ENCODE measurements at regions not wholly inside any gene's neighbourhood (a gene's known extent, or its start where the extent isn't known, plus 50 kb on each side); places are given as distances from the start of the nearest gene placed in this dataset.

DNA sequence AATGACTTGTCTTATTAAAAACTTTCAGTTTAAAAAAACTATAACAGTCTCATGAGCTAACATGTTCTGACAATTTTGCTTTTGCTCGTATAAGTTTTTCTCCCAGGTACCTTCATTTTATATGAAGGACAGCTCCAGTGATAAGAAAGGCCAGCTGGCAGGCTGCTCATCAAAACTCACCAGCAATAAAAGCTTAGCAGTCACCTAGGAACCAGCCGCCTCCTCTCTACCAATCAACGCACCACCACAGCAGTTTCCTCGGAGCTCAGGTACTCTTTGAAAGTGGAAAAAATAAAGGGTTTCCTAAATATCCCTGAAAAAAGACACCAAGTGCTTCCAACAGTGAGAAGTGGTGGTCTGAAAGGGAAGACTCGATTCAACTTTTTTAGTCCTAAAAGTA is 100.9 kb upstream of the CCDC150 start:
- DNase-seq, result no peak

DNA sequence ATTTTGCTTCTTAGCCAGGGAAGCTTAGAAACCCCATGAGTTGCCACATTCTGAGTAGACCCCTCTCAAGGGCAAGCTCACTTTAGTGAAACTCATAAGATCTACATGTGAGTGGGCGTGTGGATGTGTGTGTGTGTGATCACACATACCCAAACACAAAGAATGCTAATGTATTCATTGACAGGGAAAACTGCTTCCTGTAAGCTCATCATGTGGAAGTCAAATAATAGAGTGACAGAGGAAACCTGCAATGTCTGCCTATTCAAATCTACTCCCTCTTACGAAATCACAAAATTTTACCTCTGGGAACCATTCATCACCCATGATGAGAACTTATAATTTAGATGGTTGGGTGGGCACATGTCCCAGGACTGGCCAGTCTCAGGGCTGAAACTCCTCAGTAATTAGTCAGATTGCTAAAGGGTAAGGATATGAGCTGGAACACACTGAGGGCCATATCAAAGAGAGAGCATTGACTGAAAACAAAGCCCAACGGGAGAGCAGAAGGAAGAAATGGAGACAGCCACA is 94.5 kb upstream of the CCDC150 start:
- no peak for DNase-seq

DNA sequence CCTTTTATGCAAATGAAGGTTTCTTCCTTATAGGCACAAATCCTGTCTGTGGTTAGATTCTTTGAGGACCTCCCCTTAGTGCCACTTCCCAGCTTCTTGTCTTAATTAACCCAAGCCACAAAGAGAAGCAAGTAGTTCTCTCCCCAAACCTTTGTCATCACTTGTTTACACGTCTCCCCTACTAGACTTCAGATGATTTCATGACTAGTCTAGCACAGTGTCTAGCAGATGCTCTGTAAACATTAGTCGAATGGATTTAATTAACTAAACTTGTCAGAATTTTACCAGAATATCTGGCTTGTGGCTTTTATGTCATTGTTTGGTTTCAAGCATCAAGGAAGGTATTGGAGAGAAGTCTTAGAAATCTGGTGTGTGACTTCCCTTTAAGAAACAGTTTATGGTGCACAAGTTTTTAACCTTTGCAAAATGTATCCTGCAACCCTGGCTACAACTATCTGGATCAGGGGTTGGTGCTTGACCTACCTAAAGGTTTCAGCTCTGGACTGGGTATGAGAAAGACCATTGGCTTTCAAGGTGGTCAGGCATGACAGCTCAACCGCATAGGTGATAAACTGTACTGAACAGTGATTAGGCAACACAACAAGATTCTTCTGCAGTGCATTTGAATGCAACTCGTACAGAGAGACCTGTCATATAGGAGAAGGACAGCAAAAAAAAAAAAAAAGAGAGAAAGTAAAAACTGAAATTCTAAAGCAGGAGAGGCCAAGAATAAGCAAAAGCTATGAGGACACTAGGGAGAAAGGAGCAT is 93.2 kb upstream of the CCDC150 start:
- DNase-seq, result no peak

GRCh38 chr2:196549052-196549451 is 90.5 kb upstream of the CCDC150 start:
- no peak for DNase-seq

DNA sequence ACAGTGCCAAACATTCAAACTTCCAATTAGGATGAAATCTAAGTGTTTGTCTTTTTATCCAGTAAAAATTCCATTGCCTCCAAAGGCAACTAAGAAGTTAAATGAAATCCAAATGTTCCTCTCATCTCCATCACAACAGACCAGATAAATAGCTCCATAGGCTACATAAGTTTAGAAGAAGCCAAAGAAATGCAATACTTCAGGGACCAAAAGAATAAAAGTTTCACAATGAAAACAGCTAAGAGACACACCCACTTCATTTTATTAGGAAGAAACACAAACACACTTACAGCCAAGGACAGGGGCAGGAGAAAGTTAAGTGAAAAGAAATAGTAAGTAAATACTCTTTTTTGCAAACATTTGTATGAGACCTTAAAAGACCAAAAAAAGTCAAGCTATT is 88.5 kb upstream of the CCDC150 start:
- no peak for DNase-seq

DNA sequence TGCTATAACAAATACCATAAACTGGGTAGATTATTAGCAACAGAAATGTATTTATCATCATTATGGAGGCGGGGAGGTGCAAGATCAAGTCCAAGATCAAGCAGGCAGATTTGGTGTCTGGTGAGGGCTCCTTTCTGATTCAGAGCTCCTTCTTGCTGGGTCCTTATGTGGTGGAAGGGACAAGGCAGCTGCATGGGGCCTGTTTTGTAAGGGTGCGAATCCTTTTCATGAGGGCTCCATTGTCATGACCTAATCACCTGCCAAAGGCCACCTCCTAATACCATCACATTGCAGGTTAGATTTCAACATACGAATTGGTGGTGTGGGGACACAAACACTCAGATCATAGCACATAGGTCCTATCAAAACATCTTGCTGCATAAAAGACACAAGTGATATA is 84.4 kb upstream of the CCDC150 start:
- no peak for DNase-seq

GRCh38 chr2:196555726-196556125 is 83.8 kb upstream of the CCDC150 start:
- DNase-seq, result no peak

DNA sequence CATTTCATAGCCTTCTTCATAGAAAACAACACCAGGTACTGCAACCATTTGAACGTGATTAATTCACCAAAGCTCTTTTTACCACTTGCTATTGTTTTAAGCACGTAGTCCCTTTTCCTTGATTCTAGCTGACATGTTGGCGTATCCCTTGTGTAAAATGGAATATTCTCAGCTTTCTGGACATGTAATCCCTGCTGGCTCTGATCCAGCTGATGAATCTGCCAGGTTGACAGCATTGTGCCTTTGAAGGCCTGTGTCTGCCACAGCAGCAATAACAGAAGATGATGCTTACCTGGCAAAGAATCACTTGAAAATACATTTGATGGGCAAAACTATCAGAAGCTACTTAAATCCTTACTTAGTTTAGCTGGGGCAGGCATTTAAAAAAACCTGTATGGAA is 81.0 kb upstream of the CCDC150 start:
- no peak for DNase-seq

GRCh38 chr2:196563876-196564275 is 75.6 kb upstream of the CCDC150 start:
- DNase-seq, result no peak

- peak; percentile 1 to 11 for DNase-seq
Observed at GRCh38 chr2:196565106-196565765, 74.3 kb upstream of the CCDC150 start.

- DNase-seq, result no peak
Observed at GRCh38 chr2:196565982-196566381, 73.5 kb upstream of the CCDC150 start.

GRCh38 chr2:196566961-196567666 is 72.4 kb upstream of the CCDC150 start:
- DNase-seq, result peak; percentile 3 to 22

- DNase-seq, result no peak
Observed at GRCh38 chr2:196568506-196568905, 71.0 kb upstream of the CCDC150 start.

DNA sequence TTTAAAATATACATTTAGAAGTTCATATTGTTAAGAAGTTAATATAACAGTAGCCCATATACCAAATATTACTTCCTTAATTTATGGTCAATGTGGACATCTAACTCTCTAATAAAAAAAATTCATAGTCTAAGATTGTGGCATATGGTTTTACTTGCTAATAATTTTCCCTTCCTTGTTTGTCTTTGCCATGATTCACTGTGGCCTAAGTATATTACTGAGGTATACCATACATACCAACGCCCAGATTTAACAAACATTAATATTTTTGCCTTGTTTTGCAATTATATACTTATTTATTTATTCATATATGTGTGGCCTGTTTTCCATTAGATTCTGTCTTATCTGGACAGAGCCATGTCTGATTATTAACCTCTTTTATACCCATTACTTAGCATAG is 54.6 kb upstream of the CCDC150 start:
- DNase-seq, result no peak

DNA sequence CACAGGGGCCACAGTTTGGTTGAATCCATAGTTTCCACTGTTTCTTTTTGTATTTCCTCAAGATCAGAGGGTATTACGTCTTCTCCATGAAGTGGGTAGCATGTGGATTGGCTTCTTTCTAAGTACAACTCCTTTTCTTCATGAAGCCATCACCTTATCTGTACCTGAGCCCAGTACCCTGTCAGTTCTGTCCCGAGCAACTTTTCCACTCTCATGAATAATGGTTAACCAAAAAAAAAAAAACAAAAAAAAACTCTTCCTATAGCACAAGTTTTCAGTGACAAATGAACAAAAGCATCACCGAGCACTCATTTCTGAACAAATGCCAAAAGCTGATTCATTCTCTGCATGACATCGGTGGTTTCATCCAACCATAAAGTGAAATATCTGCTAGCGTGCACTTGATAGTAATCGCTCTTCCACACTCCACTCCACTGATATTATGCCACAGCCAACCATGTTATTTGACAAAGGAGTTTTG is 53.0 kb upstream of the CCDC150 start:
- DNase-seq, result no peak

GRCh38 chr2:196587056-196587455 is 52.5 kb upstream of the CCDC150 start:
- no peak for DNase-seq

- no peak for DNase-seq
Observed at GRCh38 chr2:196587739-196588138, 51.8 kb upstream of the CCDC150 start.

GRCh38 chr2:196589419-196589818 is 50.1 kb upstream of the CCDC150 start:
- DNase-seq, result no peak
